Brain pericyte (primary cell): ENCODE measurements at regions not wholly inside any gene's neighbourhood (a gene's known extent, or its start where the extent isn't known, plus 50 kb on each side); places are given as distances from the start of the nearest gene placed in this dataset.
"Not testable (repeated sequence)": the region's sequence is repeated elsewhere in the genome, so short reads cannot be mapped to it uniquely, and the experiment has no call there.

ENCODE experiments used
- DNase-seq: peaks from one replicate; pipeline ENCODE4 v3.0.0-alpha.2; 2012; ENCODE audit warnings: low read depth, low spot score

DNA sequence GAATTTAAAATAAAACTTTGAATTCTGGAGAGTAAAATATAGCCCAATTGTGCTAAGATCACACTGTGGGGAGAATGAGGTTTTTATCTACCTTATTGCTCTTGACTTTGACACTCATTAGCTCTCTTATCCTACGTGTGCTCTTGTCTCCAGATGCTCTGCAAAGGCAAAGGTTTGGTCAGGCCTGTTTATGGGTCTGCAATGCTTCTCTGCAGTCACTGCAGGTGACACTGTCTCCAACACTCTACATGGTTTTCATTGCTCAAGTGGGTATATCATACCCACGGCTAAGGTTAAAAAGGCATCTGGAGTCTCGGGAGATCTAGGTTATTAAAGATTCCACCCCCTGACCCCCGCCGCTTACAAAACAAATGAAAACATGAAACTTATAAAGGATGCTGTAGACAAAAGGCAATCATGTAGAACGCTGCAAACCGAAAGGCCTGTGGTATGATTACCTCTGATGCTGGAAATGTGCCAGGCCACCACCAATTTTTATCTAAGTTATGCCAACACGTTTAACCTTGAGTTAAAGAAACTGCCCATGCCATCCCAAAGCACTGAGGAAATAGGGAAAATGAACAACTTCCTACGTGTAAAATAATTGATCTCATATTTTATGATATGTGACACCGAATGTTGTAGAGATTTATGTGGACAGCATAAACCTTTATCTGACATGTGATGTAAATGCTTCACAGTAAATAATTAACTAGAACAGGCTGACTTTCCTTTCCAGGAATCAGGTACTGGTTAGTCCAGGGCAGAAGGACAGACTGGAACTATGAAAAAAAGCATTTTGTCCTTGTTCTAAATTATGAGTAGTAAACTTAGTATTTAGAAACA lies 238.2 kb upstream of the NOX3 start:
- no peak for DNase-seq

DNA sequence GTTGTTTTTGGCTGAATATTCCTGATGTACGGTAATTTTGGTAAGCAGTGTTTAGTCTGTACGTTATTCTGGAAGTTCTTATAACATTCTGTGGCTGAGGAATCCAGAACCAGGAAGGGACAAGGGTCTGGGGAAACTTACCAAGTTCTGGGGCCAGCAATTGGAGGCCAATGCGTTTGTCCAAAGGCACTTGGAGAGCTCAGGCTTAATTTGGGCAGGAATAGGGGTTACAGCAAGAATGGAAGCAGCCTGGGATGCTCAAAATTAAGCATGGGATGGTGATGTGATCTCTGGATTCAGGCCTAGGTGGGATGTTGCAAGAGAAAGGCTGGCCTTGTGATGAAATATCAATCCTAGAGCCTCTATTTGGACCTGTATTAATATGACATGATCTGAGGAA lies 235.2 kb upstream of the NOX3 start:
- no peak for DNase-seq

DNA sequence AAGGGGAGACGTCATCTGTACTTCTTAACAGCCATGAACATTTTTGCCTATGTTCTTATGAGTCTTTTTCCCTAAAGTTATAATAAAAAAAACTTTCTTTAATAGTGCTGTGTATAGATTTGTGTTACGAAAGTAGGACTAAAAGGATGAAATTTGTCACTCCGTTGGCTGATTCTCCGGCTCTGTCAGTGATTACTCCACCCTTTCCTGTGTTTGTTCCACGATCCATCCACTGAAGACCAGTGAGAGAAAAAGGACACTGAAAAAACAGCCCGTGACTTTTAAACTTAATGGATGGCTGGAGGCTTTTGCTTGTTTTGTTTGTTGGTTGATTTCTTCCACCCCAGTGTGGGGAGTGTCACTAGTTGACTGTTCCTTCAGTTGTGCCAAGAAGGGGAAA lies 232.0 kb upstream of the NOX3 start:
- DNase-seq, result no peak

DNA sequence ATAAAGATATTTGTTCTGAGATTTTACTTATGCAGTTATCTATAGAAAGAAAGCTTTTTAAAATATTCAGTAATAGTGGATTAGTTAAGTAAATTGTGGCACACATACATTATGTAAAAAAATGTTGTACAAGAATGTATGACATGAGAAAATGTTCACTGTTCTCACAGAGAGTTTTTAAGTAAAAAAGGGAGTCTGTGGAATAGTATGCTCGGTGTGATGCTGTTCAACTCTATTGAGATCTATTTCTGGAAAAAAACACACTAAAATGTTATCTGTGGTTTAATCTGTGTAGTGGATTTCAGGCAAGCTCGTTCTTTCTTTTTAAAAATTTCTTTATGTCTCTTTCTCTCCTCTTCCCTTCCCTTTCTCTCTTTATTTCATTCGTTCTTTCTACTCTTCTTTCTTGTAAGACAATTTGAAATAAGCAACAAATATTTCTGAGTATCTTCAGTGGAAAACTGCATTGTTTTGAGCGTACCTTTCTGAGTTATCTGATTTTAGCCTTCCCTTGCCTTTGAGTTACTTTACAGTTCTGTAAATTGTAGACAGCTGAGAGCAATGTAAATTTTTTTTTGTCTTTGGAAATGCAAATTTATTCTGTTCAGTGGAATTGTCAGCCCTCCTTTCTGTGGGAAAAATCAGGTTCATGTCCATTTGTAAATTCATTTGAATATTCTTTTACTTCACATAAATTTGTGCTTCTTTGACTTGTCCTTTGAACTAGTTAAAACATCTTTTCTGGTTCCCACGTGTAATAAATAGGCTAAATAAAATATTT lies 229.0 kb upstream of the NOX3 start:
- DNase-seq, result no peak

DNA sequence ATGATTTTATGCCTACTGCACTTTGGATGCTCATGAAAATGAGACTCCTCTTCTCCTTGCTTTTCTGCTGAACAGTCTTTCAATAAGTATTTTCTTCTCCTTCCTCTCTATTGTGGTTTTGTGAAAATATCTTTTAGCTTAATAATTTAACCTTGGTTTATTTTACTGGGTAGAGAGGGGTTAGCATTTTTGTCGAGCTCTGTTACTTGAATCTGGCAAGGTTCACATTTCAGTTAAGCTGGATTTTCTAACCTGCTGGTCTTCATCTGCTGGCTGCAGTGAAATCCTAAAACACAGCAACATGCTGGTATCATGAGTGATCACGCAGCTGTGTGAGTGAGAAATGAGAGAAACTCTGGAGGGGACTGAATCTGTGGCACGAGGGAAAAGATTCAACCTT lies 222.7 kb upstream of the NOX3 start:
- DNase-seq, result no peak

DNA sequence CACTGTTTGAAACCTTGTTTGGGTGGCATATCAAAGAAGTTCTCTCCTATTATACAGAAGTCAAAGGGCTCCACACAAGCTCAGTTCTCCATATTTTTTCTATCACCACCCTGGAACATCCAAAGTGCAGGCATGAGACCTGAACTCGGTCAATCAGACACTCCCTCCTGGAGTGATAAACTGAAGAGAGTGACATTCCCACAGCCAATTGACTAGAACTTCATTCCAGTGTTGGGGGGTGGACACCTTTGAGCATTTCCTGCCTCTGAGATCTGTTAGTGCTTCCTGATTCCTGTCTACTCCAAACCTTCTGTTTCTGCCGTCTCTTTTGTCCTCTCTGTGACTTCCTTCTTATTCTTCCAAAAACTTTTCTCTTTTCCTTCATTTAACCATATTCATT lies 220.7 kb upstream of the NOX3 start:
- DNase-seq, result no peak

DNA sequence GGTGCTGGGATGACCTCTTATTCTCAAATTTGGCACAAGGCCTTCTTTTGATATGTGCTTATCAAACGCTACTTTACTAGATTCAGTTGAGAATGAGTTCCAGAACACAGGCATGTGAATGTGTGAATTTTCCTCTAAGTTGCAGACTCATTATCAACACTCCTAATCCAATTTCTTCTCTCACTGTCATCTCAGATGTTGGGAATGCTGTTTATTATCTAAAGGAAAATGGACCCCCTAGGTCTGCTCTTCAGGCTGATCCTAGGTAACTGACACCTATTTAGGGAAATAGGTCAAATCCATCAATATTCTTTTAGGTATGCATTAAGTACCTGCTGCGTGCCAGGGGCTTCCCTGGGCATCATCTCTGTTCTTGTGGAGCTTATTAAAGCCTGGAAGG lies 215.0 kb upstream of the NOX3 start:
- no peak for DNase-seq

DNA sequence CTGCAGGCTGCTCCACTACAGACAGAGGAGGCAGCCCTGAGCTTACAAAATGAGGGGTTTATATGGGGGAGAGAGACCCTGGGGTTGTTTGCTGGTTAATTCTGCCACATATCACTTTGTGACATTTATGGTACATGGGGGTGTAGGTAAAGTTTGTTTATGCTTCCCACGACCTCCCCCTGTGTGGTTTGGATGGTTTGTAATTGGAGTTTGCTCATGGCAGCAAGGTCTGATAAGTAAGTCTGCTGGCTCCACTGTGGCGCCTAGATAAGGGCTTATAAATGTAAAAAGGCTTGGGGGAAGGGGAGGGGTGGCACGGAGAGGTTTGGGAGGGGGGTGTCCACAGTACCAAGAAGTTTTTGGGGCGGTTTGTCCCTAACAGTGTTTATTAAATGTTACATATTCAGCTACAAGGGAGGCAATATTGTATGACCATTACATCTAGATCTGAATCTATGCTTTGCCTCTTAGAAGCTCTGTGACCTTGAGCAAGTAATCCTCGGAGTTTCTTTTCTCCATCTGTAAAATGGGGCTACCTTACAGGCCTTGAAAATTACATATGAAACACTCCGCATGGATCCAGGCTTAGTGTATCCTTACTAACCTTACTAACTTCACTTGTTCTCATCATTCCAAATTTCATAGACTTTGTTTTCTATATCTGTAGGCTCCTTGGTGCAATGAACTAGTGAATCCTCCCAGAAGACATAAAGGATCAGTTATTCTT lies 204.8 kb upstream of the NOX3 start:
- no peak for DNase-seq

DNA sequence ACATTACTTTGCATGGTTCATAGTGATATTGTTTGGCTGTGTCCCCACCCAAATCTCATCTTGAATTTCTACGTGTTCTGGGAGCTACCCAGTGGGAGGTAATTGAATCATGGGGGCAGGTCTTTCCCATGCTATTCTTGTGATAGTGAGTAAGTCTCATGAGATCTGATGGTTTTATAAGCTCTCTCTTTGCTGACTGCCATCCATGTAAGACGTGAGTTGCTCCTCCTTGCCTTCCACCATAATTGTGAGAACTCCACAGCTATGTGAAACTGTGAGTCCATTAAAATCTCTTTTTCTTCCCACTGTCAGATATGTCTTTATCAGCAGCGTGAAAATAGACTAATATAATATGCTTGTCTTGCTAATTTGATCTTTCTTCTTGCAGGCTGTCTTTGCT lies 200.4 kb upstream of the NOX3 start:
- no peak for DNase-seq

DNA sequence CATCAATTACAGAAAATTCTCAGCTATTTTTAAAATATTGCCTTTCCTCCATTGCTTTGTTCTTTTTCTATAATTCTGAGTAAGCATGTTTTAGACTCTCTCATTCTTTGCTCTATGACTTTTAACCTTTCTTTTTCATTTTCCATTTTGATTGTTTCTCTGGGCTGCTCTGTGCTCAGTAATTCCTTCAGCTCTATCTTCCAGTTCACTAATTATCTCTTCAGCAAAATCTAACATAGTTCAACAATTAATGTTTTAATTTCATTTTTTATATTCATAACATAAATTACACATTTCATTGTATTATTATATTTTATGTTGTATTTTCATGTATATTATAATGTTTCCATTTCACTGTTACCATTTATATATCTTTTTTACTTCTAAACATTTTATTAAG lies 198.8 kb upstream of the NOX3 start:
- no peak for DNase-seq

DNA sequence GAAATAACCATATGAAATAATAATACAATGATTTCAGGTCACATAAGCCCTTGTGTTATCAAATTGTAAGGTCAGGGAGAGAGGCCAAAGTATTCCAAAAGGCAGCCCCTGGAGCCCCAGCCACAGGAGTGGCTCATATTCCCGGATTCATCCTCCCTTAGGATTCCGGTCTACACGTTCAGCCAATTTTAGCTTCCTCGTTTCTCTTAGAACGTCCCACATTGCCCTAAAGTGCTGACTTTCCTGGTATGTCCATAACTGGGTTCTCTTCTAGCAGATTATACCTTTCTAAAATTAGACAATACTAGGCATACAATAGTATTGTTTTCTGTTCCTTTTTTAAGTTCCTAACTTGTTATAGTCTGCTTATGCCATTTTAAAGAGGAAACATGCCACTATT lies 192.7 kb upstream of the NOX3 start:
- no peak for DNase-seq

DNA sequence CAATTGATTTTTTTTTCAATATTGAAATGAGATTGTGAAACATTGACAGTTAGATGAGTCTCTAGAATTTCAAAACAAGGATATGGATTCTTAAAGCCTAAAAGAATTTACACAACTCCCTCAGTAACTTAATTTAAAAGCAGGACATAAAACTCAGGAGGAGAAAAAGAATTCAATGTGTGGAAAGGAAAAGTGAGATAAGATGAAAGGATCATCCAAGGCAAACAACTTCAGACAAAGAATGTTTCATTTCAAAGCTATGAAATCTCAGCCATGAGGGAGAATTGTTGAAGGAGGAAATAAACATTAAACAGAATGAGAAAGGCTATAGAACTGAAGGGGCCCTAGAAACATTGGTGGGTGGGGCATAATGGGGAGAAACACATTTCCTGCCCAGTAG lies 191.7 kb upstream of the NOX3 start:
- no peak for DNase-seq

DNA sequence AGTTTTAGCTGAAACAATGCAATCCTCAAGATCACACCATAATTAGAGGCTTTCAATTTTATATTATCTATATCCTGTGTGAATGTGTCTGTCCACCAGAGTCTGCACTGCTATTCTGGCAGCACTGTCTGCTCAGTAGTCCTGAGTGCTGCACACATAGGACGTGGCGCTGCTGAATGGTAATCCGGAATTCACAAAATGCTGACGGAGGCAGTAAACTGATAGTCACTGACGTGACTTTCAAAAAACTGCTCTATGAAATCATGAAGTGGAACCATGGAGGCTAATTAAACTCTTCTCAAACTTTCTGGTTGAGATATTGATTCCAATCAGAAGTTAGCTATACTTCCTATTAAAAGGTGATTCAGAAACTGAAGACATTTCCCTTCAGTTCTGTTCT lies 190.8 kb upstream of the NOX3 start:
- DNase-seq, result no peak

DNA sequence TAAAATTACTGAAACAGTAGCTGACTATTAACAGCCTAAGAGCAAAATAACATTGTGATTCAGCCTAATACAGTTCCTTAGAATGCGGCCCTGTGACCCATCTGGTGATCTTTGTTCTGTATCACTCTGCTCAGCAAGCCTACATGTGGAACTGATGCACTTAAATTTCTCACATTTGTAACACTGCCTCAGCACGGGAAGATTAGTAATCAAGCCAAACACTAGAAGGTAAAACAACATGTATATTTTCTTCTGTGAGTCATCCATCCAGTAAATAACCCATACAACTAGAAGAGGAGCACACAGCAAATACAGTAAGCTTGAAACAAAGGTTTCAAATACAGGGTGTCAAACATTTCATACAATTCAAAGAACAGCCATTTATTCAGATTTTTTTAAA lies 189.7 kb upstream of the NOX3 start:
- no peak for DNase-seq

DNA sequence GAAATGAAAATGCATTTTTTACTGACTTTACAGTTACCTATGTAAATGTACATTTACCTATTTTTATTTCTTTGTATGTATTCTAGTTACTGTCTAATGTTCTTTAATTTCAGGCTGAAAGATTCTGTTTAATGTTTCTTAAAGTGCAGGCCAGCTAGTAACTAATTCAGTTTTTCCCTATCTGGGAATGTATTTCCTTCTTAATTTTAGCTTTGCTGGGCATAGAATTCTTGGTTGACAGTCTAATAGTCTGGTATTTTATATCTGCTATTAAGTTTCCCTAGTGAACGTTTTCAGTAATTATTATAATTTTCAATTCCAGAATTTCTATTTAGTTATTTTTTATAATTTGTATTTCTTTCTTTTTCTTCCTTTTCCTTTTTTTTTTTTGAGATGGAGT lies 186.0 kb upstream of the NOX3 start:
- DNase-seq, result no peak

DNA sequence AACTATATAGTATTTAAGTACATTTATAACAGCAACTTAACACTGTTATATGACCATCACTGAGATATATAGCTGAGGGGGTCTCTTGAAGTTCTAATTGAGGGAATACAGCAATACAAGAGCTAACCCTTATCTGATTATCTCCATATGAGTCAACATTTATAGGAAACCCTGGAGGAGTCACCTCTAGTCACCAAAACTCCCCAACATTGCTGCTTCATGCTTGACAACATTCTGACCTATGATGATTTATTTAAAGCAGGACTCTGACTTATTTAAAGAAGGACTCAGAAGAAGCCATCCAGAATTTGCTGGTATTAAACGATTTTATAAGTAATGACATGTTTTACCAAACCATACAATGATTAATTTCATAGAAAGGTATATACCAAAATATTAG lies 182.6 kb upstream of the NOX3 start:
- DNase-seq, result no peak

DNA sequence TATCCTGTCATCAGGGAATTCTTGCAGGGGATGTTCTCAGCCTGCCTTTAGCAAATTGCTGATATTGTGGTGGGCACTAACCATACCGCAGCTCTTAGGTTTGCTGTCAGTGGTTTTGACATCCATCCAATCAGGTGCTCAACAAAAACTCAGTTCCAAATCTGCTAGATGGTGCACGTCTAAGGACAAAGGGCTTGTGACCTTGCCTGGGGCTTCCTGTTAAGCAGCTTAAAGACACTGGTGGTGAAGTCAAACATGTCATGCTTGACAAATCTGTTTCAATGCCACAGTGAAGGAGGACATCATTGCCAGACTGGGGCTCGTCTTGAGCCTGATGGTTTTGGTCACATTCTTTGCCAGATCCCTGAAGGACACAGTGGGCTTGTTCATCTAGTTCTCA lies 179.8 kb upstream of the NOX3 start:
- DNase-seq, result no peak

DNA sequence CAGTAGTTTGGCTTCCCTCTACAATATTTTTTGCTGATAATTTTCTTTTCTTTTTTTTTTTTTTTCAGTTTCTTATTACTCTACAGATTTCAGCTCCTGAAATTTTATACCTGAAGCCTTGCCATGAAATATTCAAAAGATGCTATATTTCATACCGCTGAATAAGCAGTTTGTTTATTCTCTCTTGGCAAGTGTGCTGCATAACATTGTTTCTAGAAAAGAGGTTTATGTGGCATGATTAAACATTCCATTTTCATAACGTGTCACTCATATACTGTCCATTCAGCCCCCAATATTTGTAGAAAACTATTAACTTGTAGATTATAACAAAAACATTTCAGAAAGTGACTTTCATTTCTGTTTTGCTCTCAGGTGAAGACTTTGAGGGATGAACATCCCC lies 174.4 kb upstream of the NOX3 start:
- DNase-seq, result no peak

DNA sequence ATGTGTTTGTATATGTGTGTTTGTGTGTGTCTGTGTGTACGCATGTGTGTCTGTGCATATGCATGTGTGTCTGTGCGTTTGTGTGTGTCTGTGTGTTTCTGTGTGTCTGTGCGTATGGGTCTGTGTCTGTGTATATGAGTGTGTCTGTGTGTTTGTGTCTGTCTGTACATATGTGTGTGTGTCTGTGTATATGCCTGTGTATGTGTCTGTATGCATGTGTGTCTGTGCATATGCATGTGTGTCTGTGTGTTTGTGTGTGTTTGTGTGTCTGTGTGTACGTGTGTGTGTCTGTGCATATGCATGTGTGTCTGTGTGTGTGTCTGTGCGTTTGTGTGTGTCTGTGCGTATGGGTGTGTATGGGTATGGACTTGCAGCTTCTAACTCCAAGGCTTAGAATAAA lies 174.0 kb upstream of the NOX3 start:
- no peak for DNase-seq

DNA sequence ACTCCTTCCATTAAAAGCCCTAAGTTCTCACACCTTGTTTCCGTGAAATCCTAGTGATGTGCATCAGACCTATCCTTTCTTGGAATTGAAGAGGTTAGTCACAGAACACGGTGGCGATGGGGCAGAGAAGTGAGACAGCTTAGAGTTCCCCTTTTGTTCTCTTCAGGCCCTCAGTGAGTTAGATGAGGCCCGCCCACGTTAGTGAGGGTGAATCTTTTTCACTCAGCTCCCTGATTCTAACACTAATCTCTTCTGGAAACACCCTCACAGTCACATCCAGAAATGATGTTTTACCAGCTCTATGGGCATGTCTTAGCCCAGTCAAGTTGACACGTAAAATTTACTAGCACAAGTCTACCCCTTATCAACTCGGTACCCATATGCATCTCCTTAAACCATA lies 172.7 kb upstream of the NOX3 start:
- DNase-seq, result no peak

DNA sequence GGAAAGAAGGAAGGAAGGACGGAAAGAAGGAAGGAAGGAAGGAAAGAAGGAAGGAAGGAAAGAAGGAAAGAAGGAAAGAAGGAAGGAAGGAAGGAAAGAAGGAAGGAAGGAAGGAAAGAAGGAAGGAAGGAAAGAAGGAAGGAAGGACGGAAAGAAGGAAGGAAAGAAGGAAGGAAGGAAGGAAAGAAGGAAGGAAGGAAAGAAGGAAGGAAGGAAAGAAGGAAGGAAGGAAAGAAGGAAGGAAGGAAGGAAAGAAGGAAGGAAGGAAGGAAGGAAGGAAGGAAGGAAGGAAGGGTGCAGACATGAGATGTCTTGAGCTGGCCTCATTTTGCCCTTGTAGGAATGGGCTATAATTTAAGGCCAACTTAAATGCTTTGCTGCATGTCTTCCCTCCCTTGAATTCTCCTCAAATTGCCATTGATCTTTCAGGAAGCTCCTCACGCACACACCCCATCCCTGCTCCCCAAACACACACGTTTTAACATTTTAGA lies 172.1 kb upstream of the NOX3 start:
- not testable (repeated sequence) for DNase-seq

DNA sequence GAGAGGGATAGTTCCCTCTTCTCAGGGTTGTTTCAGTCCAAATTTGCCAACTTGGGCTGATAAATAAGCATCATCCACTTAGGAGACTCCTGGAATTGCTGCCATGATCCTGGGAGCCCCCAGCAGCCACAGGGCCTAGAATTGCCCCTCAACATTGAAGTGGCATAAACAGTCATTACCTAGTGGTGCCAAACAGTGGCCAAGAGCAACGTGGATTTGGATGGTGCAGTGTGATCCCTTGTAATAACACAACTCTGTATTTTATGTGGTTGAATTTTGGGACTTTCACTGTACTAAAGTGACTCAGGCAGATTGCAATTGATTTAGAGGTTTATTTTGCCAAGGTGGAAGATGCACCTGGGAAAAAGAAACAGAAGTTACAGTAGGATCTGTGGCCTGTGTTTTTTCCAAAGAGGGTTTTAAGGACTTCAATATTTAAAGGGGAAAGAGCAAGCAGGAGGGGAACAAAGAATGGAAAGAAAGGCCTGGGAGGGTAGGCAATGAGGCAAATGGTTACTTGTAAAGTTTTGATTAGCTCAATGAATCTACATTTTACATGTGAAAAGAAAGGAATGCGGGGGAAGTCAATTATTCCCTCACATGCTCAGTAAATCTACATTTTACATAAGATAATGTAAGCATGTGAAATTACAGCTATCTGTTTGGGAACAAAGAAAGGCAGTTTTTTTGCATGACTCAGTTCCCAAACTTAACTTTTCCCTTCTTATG lies 168.0 kb upstream of the NOX3 start:
- DNase-seq, result no peak
